Transverse colon (tissue), 4 donors: ENCODE measurements at regions not wholly inside any gene's neighbourhood (a gene's known extent, or its start where the extent isn't known, plus 50 kb on each side); places are given as distances from the start of the nearest gene placed in this dataset.
"Not testable (repeated sequence)": the region's sequence is repeated elsewhere in the genome, so short reads cannot be mapped to it uniquely, and the experiment has no call there.

Experiments used
- DNase-seq: peaks from one replicate; pipeline ENCODE4 v3.0.0-alpha.2; 2019
- H3K27ac ChIP-seq, 4 donors: fragments of 200-600 bp; sonication (generic); 2 replicates each; pipeline ENCODE4 v1.5.1; 2016 to 2018; ENCODE audit warnings: inconsistent platforms in 4 of 4
- H3K27me3 ChIP-seq: fragments of 200-600 bp; sonication (generic); 2 replicates; pipeline ENCODE4 v1.5.1; 2017; ENCODE audit warnings: inconsistent platforms
- H3K36me3 ChIP-seq, 4 donors: fragments of 200-600 bp; sonication (generic); 2 replicates each; pipeline ENCODE4 v1.5.1; 2017 to 2019; ENCODE audit warnings: inconsistent platforms in 4 of 4
- H3K4me1 ChIP-seq, 4 donors: fragments of 200-600 bp; sonication (generic); 2 replicates each; pipeline ENCODE4 v1.5.1; 2017 to 2020; ENCODE audit warnings: inconsistent platforms in 4 of 4
- H3K4me3 ChIP-seq, 4 donors: fragments of 200-600 bp; sonication (generic); 1 replicate in 1 of 4; 2 replicates in 3 of 4; pipeline versions ENCODE4 v1.5.1 to v1.6.1; 2017 to 2019; ENCODE audit warnings: inconsistent platforms in 4 of 4
- H3K9me3 ChIP-seq, 2 donors: fragments of 200-600 bp; sonication (generic); 2 replicates each; pipeline ENCODE4 v1.5.1; 2017 to 2019; ENCODE audit warnings: inconsistent platforms in 2 of 2
- EP300 ChIP-seq: sonication (generic); formaldehyde crosslinking; IDR thresholded peaks from one replicate; pipeline ENCODE4 v1.6.1; 2017; ENCODE audit warnings: antibody characterized with exemption, low read depth
- POLR2A ChIP-seq: fragments of 450-650 bp; IDR thresholded peaks from one replicate; pipeline ENCODE4 v1.6.1; 2016; ENCODE audit warnings: antibody characterized with exemption, mild to moderate bottlenecking, moderate library complexity
- POLR2AphosphoS5 ChIP-seq, 3 donors: sonication (generic); formaldehyde crosslinking; IDR thresholded peaks; one replicate each; pipeline ENCODE4 v1.6.1; 2016; ENCODE audit warnings: antibody characterized with exemption in 3 of 3
- WGBS, 2 donors: methylation state at CpG; one replicate each; pipeline ENCODE4 v1.1.5; 2018; ENCODE audit warnings: low coverage in 1 of 2; 5-methylcytosine and 5-hydroxymethylcytosine counted together
- in situ Hi-C, 4 donors: fragments of 200-750 bp; cut with MboI; loops; one replicate each; pipeline versions ENCODE4 v1.15.0 to v1.15.1; 2017; ENCODE audit warnings: low sequenced_read_pairs in 3 of 4, low pct_ligation_motif_present in 1 of 4, low pct_unique_long_range_greater_than_20kb in 1 of 4
- intact Hi-C: fragments of 100-400 bp; cut with DNase I; formaldehyde crosslinking; loops from one replicate; pipeline ENCODE4 v1.15.1; 2023; ENCODE audit warnings: low total_unique reads
- TF ChIP-seq, protein P1 (sequence below), 5 experiments: fragments of 200-600 bp in 3 of 5; fragments of 450-650 bp in 2 of 5; sonication (generic) in 3 of 5; IDR thresholded peaks; 1 replicate in 2 of 5; 2 replicates in 3 of 5; pipeline ENCODE4 v1.5.1; 2016 to 2017; ENCODE audit warnings: antibody characterized with exemption in 5 of 5, inconsistent platforms in 3 of 5, mild to moderate bottlenecking in 2 of 5, moderate library complexity in 1 of 5

- no peaks in the 10 kb centered on the region for H3K27me3 ChIP-seq
- intact Hi-C loops (no loop called here), in situ Hi-C loops (no loop called here)
- H3K9me3 ChIP-seq, result no peaks in the 10 kb centered on the region
- TF ChIP-seq, protein P1, sequence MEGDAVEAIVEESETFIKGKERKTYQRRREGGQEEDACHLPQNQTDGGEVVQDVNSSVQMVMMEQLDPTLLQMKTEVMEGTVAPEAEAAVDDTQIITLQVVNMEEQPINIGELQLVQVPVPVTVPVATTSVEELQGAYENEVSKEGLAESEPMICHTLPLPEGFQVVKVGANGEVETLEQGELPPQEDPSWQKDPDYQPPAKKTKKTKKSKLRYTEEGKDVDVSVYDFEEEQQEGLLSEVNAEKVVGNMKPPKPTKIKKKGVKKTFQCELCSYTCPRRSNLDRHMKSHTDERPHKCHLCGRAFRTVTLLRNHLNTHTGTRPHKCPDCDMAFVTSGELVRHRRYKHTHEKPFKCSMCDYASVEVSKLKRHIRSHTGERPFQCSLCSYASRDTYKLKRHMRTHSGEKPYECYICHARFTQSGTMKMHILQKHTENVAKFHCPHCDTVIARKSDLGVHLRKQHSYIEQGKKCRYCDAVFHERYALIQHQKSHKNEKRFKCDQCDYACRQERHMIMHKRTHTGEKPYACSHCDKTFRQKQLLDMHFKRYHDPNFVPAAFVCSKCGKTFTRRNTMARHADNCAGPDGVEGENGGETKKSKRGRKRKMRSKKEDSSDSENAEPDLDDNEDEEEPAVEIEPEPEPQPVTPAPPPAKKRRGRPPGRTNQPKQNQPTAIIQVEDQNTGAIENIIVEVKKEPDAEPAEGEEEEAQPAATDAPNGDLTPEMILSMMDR (IDR thresholded peaks at IDR 0.05), result no peak
- TF ChIP-seq EP300 (no peak), POLR2A (no peak), POLR2AphosphoS5 (IDR thresholded peaks at IDR 0.05) (no peak)
- DNase-seq, result no peak
- H3K36me3 ChIP-seq, result no peaks in the 10 kb centered on the region
- H3K4me3 ChIP-seq, result no peak overlapping the region
- no peak overlapping the region for H3K27ac ChIP-seq
- no peaks in the 10 kb centered on the region for H3K4me1 ChIP-seq
Measured at GRCh38 chr7:13132314-13132713, 444.9 kb downstream of the ARL4A start.

- H3K4me1 ChIP-seq, H3K4me3 ChIP-seq, H3K27ac ChIP-seq, in situ Hi-C loops, intact Hi-C loops, H3K27me3 ChIP-seq, H3K9me3 ChIP-seq, H3K36me3 ChIP-seq, DNase-seq: not testable (repeated sequence)
- WGBS, 2 donors, result 86 to 91% methylated on average over 6 of the region's 6 CpGs
Measured at GRCh38 chr7:13136345-13136744, 448.9 kb downstream of the ARL4A start.

GRCh38 chr7:13139436-13139835 is 452.0 kb downstream of the ARL4A start:
- no peak for DNase-seq
- H3K27me3 ChIP-seq, result no peaks in the 10 kb centered on the region
- no peaks in the 10 kb centered on the region for H3K9me3 ChIP-seq
- H3K4me3 ChIP-seq, result no peak overlapping the region
- no peak overlapping the region for H3K27ac ChIP-seq
- no peaks in the 10 kb centered on the region for H3K4me1 ChIP-seq
- H3K36me3 ChIP-seq, result no peaks in the 10 kb centered on the region
- TF ChIP-seq POLR2AphosphoS5 (IDR thresholded peaks at IDR 0.05), result no peak
- TF ChIP-seq EP300, result no peak
- TF ChIP-seq, protein P1 (IDR thresholded peaks at IDR 0.05), result no peak
- no peak for TF ChIP-seq POLR2A
- intact Hi-C loops, result no loop called here
- 80 to 87% methylated on average over 2 of the region's 2 CpGs for WGBS, 2 donors
- in situ Hi-C loops, result no loop called here

- whole genome bisulfite sequencing, 2 donors, result 55 to 56% methylated on average over 4 of the region's 4 CpGs
- no peaks in the 10 kb centered on the region for H3K36me3 ChIP-seq
- no peak for DNase-seq
- no peak overlapping the region for H3K4me3 ChIP-seq
- no peaks in the 10 kb centered on the region for H3K27me3 ChIP-seq
- no peaks in the 10 kb centered on the region for H3K4me1 ChIP-seq
- TF ChIP-seq POLR2A (no peak), POLR2AphosphoS5 (IDR thresholded peaks at IDR 0.05) (no peak), EP300 (no peak)
- TF ChIP-seq, protein P1 (IDR thresholded peaks at IDR 0.05), result no peak
- intact Hi-C loops, result no loop called here
- in situ Hi-C loops, result no loop called here
- H3K27ac ChIP-seq, result no peak overlapping the region
- no peaks in the 10 kb centered on the region for H3K9me3 ChIP-seq
Measured at GRCh38 chr7:13144673-13145072, 457.2 kb downstream of the ARL4A start.

DNA sequence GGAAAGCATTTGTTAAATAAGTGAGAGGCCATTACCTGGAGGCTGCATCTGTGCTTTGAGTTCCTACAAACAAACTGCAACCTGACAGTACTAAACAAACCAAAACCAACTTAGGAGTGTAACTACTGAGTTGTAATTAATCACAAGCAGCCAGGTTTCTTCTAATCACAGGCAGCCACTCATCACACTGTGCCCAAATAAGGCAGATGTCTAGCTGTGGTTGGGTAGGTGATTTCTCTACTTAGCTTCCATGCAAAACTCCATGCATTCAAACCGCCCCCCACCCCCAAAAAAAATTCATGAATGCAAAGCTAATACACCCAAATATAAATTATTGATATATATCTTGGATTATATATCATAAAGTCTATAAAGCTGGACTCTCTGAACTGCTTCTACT is 461.1 kb downstream of the ARL4A start:
- no peaks in the 10 kb centered on the region for H3K36me3 ChIP-seq
- H3K4me1 ChIP-seq, result no peaks in the 10 kb centered on the region
- in situ Hi-C loops, result no loop called here
- no peak overlapping the region for H3K4me3 ChIP-seq
- no peak for TF ChIP-seq EP300
- TF ChIP-seq, protein P1 (IDR thresholded peaks at IDR 0.05), result no peak
- no peak for TF ChIP-seq POLR2AphosphoS5 (IDR thresholded peaks at IDR 0.05)
- TF ChIP-seq POLR2A, result no peak
- no peaks in the 10 kb centered on the region for H3K27me3 ChIP-seq
- no peak for DNase-seq
- H3K9me3 ChIP-seq, result no peaks in the 10 kb centered on the region
- no peak overlapping the region for H3K27ac ChIP-seq
- 56% methylated on average over 1 of the region's 1 CpG; no CpG with 5 or more reads in 1 of the 2 donors for WGBS, 2 donors
- intact Hi-C loops, result no loop called here
